PC-3 (cell line): ENCODE measurements at regions not wholly inside any gene's neighbourhood (a gene's known extent, or its start where the extent isn't known, plus 50 kb on each side); places are given as distances from the start of the nearest gene placed in this dataset.

ENCODE experiments used
- ATAC-seq: fragments of 200-7000 bp; cut with Tn5 transposase; 2 replicates; pipeline ENCODE4 v1.9.1; 2020; ENCODE audit warnings: mild to moderate bottlenecking, moderate library complexity
- BruUV-seq: library from RNA; stranded (reverse); fragments of 400-500 nt; replicated peaks from 2 replicates; lab custom pipeline; 2021; lab: Mats Ljungman, UMichigan
- CTCF ChIA-PET: fragments of 300-600 bp; sonication (Branson Sonifier 250); formaldehyde crosslinking; loops from one replicate; lab custom pipeline; 2022; ENCODE audit warnings: antibody characterized with exemption; lab: Charles Lee
- POLR2A ChIA-PET: fragments of 300-600 bp; sonication (Branson Sonifier 250); formaldehyde crosslinking; loops from one replicate; lab custom pipeline; 2022; ENCODE audit warnings: antibody characterized with exemption; ENCODE audit not compliant: unreplicated experiment; lab: Charles Lee
- DNase-seq: peaks from one replicate; pipeline ENCODE4 v3.0.0-alpha.2; 2015
- H2AFZ ChIP-seq: fragments of 300-600 bp; sonication (generic); 2 replicates; pipeline ENCODE4 v1.6.0; 2016; ENCODE audit warnings: antibody characterized with exemption, low read length
- H3F3A ChIP-seq: fragments of 300-600 bp; sonication (generic); one replicate; pipeline ENCODE4 v1.6.0; 2017; ENCODE audit warnings: antibody characterized with exemption, low read length, control low read depth, mild to moderate bottlenecking; ENCODE audit not compliant: unreplicated experiment
- H3K27ac ChIP-seq: fragments of 300-600 bp; sonication (generic); 2 replicates; pipeline ENCODE4 v1.5.1; 2016; ENCODE audit warnings: mild to moderate bottlenecking, low read length
- H3K27me3 ChIP-seq: fragments of 300-600 bp; sonication (generic); 2 replicates; pipeline ENCODE4 v1.6.1; 2016; ENCODE audit warnings: low read length, mixed read lengths
- H3K36me3 ChIP-seq: fragments of 300-600 bp; sonication (generic); 2 replicates; pipeline ENCODE4 v1.6.1; 2016; ENCODE audit warnings: low read depth, mixed run types, low read length, mixed read lengths
- H3K4me1 ChIP-seq: fragments of 300-600 bp; sonication (generic); 2 replicates; pipeline ENCODE4 v1.5.1; 2016; ENCODE audit warnings: low read length; ENCODE audit not compliant: insufficient read depth
- H3K4me2 ChIP-seq: fragments of 300-600 bp; sonication (generic); 2 replicates; pipeline ENCODE4 v1.6.0; 2016; ENCODE audit warnings: low read length
- H3K4me3 ChIP-seq: fragments of 300-600 bp; sonication (generic); 2 replicates; pipeline ENCODE4 v1.5.1; 2016; ENCODE audit warnings: mild to moderate bottlenecking, low read length, mixed read lengths
- H3K79me2 ChIP-seq: fragments of 300-600 bp; sonication (generic); 2 replicates; pipeline ENCODE4 v1.6.1; 2017; ENCODE audit warnings: low read length, mixed read lengths
- H3K9ac ChIP-seq: fragments of 300-600 bp; sonication (generic); 2 replicates; pipeline ENCODE4 v1.6.0; 2016; ENCODE audit warnings: mild to moderate bottlenecking, low read length
- H3K9me2 ChIP-seq: fragments of 300-600 bp; sonication (generic); replicated peaks from 2 replicates; pipeline ENCODE4 v1.6.1; 2016; ENCODE audit warnings: mixed run types, low read length, mixed read lengths
- H3K9me3 ChIP-seq: fragments of 300-600 bp; sonication (generic); 2 replicates; pipeline ENCODE4 v1.6.1; 2016; ENCODE audit warnings: low read length, mixed read lengths
- H4K20me1 ChIP-seq: fragments of 300-600 bp; sonication (generic); 2 replicates; pipeline ENCODE4 v1.6.1; 2016; ENCODE audit warnings: low read length, mixed read lengths
- CTCF ChIP-seq: fragments of 300-600 bp; sonication (generic); conservative IDR thresholded peaks from 2 replicates; pipeline ENCODE4 v1.5.1; 2017; ENCODE audit warnings: antibody characterized with exemption, low read depth, mild to moderate bottlenecking, low read length
- EZH2 ChIP-seq: fragments of 300-600 bp; sonication (generic); IDR thresholded peaks from one replicate; pipeline ENCODE4 v1.6.1; 2017; ENCODE audit warnings: antibody characterized with exemption, mild to moderate bottlenecking, low read length; ENCODE audit not compliant: unreplicated experiment
- EZH2phosphoT487 ChIP-seq: fragments of 300-600 bp; sonication (generic); IDR thresholded peaks from 2 replicates; pipeline ENCODE4 v1.6.1; 2018; ENCODE audit warnings: mild to moderate bottlenecking, antibody characterized with exemption, low read length, borderline replicate concordance
- intact Hi-C: fragments of 100-400 bp; cut with micrococcal nuclease; formaldehyde crosslinking; loops from 2 replicates; pipeline ENCODE4 v1.9.0; 2023

- Histone ChIP-seq H3K79me2 (no peaks in the 10 kb centered on the region), H3K9me2 (no peaks in the 10 kb centered on the region), H3K4me2 (peak overlapping the region; percentile 69), H3F3A (no peaks in the 10 kb centered on the region), H3K4me3 (peak overlapping the region; percentile 54; the same call in 1 of the 2 replicates), H2AFZ (peak overlapping the region; percentile 73), H3K9me3 (no peaks in the 10 kb centered on the region), H4K20me1 (no peaks in the 10 kb centered on the region), H3K36me3 (no peaks in the 10 kb centered on the region), H3K4me1 (peaks cover 18% of the 10 kb centered on the region), H3K27ac (no peak overlapping the region; the same call in 1 of the 2 replicates), H3K27me3 (no peaks in the 10 kb centered on the region), H3K9ac (no peak overlapping the region)
- intact Hi-C loops, result loop anchor here (10.0 kb wide), 1 partner anchor 1122 kb away; the partner anchor contains the start of gene TFB1M
- ATAC-seq, result peak; percentile 78
- ChIA-PET POLR2A (interaction anchor here (0.6 kb wide), 1 partner anchor 26 kb away, joined by 4 read pairs; no protein-coding TSS in a partner anchor), CTCF (no interaction called here)
- no peak for TF ChIP-seq EZH2phosphoT487
- TF ChIP-seq EZH2, result no peak
- TF ChIP-seq CTCF, result no peak
- no TSS peak for BruUV-seq
- DNase-seq, result peak; percentile 40
These were observed 339.9 kb upstream of the ARID1B start for GRCh38 chr6:156437121-156437879.

- no peak for ATAC-seq
- Histone ChIP-seq H3K27me3 (no peaks in the 10 kb centered on the region), H3K9ac (no peak overlapping the region), H4K20me1 (no peaks in the 10 kb centered on the region), H3K9me3 (no peaks in the 10 kb centered on the region), H3K27ac (no peak overlapping the region), H3K4me3 (no peak overlapping the region), H3K4me2 (no peak overlapping the region), H3K9me2 (no peaks in the 10 kb centered on the region), H3F3A (no peaks in the 10 kb centered on the region), H2AFZ (no peak overlapping the region), H3K79me2 (no peaks in the 10 kb centered on the region), H3K36me3 (no peaks in the 10 kb centered on the region), H3K4me1 (peaks cover 18% of the 10 kb centered on the region)
- CTCF ChIA-PET, result interaction anchor here (0.7 kb wide), 1 partner anchor 844 kb away, joined by 3 read pairs; no protein-coding TSS in a partner anchor
- no peak for TF ChIP-seq EZH2phosphoT487
- no peak for DNase-seq
- POLR2A ChIA-PET, result no interaction called here
- intact Hi-C loops, result loop anchor here (1.0 to 10.0 kb wide), 3 partner anchors 34 to 1120 kb away; partner anchors contain the start of gene TFB1M
- no TSS peak for BruUV-seq
These were observed 342.4 kb upstream of the ARID1B start for GRCh38 chr6:156434795-156435190.

GRCh38 chr6:156434049-156434794 lies 343.0 kb upstream of the ARID1B start:
- CTCF ChIA-PET, result interaction anchor here (0.7 kb wide), 1 partner anchor 844 kb away, joined by 3 read pairs; no protein-coding TSS in a partner anchor
- H3K27me3 ChIP-seq, result no peaks in the 10 kb centered on the region
- H3K27ac ChIP-seq, result no peak overlapping the region
- DNase-seq (no peak), ATAC-seq (no peak)
- no peaks in the 10 kb centered on the region for H3K36me3 ChIP-seq
- no peaks in the 10 kb centered on the region for H3K9me3 ChIP-seq
- BruUV-seq, result no TSS peak
- TF ChIP-seq EZH2 (no peak), EZH2phosphoT487 (no peak), CTCF (no peak)
- intact Hi-C loops, result loop anchor here (1.0 to 10.0 kb wide), 3 partner anchors 34 to 1119 kb away; partner anchors contain the start of gene TFB1M
- no peak overlapping the region for H3K4me2 ChIP-seq
- H3K79me2 ChIP-seq, result no peaks in the 10 kb centered on the region
- POLR2A ChIA-PET, result no interaction called here
- H3F3A ChIP-seq, result no peaks in the 10 kb centered on the region
- no peak overlapping the region for H2AFZ ChIP-seq
- H3K9ac ChIP-seq, result no peak overlapping the region
- H3K9me2 ChIP-seq, result no peaks in the 10 kb centered on the region
- peaks cover 18% of the 10 kb centered on the region for H3K4me1 ChIP-seq
- no peaks in the 10 kb centered on the region for H4K20me1 ChIP-seq
- no peak overlapping the region for H3K4me3 ChIP-seq
